WI38 (cell line): ENCODE measurements at regions not wholly inside any gene's neighbourhood (a gene's known extent, or its start where the extent isn't known, plus 50 kb on each side); places are given as distances from the start of the nearest gene placed in this dataset.

Source experiments
- H3K4me3 ChIP-seq: 2 replicates; pipeline ENCODE4 v1.5.1; 2011; ENCODE audit warnings: low read depth, mild to moderate bottlenecking, control low read depth, low read length
- CTCF ChIP-seq: IDR thresholded peaks from 2 replicates; pipeline ENCODE4 v1.5.1; 2012; ENCODE audit warnings: low read depth, mild to moderate bottlenecking, control low read depth, low read length

GRCh38 chr22:27422442-27422841, 379.1 kb downstream of the MN1 start:
- H3K4me3 ChIP-seq = no peak overlapping the region
- no peak for TF ChIP-seq CTCF

- TF ChIP-seq CTCF = no peak
- no peak overlapping the region for H3K4me3 ChIP-seq
Observed at GRCh38 chr22:27424319-27424718, 377.2 kb downstream of the MN1 start.

- no peak overlapping the region for H3K4me3 ChIP-seq
- TF ChIP-seq CTCF = no peak
Observed at GRCh38 chr22:27429476-27429875, 372.1 kb downstream of the MN1 start.

GRCh38 chr22:27431081-27431480, 370.5 kb downstream of the MN1 start:
- no peak overlapping the region for H3K4me3 ChIP-seq
- TF ChIP-seq CTCF = no peak

- H3K4me3 ChIP-seq = no peak overlapping the region
- TF ChIP-seq CTCF = no peak
Observed at GRCh38 chr22:27431896-27432295, 369.7 kb downstream of the MN1 start.

- TF ChIP-seq CTCF = no peak
- H3K4me3 ChIP-seq = no peak overlapping the region
Observed at GRCh38 chr22:27433099-27433498, 368.5 kb downstream of the MN1 start.

GRCh38 chr22:27433585-27434190, 367.9 kb downstream of the MN1 start:
- H3K4me3 ChIP-seq = no peak overlapping the region
- no peak for TF ChIP-seq CTCF
